ENCODE measurements at regions not wholly inside any gene's neighbourhood (a gene's known extent, or its start where the extent isn't known, plus 50 kb on each side); places are given as distances from the start of the nearest gene placed in this dataset.

DNA sequence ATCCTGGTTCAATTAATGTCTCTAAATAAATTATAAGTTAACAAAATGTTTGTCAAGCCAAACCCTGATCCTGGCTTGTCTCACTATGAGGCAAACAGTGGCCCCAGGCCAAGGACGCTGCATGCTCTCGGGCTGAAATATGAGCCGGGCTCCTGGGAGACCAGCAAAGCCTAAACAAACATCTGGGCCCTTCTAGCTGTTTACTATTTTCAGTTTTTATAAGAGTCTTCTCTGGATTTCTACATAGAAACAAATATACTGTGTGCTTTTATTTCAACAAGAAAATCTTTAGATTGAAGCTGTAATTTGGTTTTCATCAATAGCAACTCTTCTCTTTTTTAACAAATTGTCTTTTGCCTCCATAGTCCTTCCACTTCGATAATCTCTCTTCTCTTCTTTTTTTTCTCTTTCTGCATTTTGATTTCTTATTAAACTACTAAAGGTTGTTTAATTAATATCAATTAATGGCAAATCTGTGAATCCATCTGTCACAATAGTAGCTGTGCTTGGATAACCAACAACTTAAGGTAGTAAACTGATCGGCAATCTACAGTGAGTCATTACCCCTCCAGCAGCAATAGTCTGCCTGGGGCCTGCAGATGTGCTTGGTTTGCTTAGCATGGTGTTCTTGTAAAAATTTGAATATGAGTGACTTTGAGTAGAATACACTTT is 83.3 kb upstream of the DNAJC1 start (continued):
- TF ChIP-seq, protein P1, sequence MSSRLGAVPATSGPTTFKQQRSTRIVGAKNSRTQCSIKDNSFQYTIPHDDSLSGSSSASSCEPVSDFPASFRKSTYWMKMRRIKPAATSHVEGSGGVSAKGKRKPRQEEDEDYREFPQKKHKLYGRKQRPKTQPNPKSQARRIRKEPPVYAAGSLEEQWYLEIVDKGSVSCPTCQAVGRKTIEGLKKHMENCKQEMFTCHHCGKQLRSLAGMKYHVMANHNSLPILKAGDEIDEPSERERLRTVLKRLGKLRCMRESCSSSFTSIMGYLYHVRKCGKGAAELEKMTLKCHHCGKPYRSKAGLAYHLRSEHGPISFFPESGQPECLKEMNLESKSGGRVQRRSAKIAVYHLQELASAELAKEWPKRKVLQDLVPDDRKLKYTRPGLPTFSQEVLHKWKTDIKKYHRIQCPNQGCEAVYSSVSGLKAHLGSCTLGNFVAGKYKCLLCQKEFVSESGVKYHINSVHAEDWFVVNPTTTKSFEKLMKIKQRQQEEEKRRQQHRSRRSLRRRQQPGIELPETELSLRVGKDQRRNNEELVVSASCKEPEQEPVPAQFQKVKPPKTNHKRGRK (tag; IDR thresholded peaks at IDR 0.05), result no peak
- TF ChIP-seq, protein P2, sequence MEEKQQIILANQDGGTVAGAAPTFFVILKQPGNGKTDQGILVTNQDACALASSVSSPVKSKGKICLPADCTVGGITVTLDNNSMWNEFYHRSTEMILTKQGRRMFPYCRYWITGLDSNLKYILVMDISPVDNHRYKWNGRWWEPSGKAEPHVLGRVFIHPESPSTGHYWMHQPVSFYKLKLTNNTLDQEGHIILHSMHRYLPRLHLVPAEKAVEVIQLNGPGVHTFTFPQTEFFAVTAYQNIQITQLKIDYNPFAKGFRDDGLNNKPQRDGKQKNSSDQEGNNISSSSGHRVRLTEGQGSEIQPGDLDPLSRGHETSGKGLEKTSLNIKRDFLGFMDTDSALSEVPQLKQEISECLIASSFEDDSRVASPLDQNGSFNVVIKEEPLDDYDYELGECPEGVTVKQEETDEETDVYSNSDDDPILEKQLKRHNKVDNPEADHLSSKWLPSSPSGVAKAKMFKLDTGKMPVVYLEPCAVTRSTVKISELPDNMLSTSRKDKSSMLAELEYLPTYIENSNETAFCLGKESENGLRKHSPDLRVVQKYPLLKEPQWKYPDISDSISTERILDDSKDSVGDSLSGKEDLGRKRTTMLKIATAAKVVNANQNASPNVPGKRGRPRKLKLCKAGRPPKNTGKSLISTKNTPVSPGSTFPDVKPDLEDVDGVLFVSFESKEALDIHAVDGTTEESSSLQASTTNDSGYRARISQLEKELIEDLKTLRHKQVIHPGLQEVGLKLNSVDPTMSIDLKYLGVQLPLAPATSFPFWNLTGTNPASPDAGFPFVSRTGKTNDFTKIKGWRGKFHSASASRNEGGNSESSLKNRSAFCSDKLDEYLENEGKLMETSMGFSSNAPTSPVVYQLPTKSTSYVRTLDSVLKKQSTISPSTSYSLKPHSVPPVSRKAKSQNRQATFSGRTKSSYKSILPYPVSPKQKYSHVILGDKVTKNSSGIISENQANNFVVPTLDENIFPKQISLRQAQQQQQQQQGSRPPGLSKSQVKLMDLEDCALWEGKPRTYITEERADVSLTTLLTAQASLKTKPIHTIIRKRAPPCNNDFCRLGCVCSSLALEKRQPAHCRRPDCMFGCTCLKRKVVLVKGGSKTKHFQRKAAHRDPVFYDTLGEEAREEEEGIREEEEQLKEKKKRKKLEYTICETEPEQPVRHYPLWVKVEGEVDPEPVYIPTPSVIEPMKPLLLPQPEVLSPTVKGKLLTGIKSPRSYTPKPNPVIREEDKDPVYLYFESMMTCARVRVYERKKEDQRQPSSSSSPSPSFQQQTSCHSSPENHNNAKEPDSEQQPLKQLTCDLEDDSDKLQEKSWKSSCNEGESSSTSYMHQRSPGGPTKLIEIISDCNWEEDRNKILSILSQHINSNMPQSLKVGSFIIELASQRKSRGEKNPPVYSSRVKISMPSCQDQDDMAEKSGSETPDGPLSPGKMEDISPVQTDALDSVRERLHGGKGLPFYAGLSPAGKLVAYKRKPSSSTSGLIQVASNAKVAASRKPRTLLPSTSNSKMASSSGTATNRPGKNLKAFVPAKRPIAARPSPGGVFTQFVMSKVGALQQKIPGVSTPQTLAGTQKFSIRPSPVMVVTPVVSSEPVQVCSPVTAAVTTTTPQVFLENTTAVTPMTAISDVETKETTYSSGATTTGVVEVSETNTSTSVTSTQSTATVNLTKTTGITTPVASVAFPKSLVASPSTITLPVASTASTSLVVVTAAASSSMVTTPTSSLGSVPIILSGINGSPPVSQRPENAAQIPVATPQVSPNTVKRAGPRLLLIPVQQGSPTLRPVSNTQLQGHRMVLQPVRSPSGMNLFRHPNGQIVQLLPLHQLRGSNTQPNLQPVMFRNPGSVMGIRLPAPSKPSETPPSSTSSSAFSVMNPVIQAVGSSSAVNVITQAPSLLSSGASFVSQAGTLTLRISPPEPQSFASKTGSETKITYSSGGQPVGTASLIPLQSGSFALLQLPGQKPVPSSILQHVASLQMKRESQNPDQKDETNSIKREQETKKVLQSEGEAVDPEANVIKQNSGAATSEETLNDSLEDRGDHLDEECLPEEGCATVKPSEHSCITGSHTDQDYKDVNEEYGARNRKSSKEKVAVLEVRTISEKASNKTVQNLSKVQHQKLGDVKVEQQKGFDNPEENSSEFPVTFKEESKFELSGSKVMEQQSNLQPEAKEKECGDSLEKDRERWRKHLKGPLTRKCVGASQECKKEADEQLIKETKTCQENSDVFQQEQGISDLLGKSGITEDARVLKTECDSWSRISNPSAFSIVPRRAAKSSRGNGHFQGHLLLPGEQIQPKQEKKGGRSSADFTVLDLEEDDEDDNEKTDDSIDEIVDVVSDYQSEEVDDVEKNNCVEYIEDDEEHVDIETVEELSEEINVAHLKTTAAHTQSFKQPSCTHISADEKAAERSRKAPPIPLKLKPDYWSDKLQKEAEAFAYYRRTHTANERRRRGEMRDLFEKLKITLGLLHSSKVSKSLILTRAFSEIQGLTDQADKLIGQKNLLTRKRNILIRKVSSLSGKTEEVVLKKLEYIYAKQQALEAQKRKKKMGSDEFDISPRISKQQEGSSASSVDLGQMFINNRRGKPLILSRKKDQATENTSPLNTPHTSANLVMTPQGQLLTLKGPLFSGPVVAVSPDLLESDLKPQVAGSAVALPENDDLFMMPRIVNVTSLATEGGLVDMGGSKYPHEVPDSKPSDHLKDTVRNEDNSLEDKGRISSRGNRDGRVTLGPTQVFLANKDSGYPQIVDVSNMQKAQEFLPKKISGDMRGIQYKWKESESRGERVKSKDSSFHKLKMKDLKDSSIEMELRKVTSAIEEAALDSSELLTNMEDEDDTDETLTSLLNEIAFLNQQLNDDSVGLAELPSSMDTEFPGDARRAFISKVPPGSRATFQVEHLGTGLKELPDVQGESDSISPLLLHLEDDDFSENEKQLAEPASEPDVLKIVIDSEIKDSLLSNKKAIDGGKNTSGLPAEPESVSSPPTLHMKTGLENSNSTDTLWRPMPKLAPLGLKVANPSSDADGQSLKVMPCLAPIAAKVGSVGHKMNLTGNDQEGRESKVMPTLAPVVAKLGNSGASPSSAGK (IDR thresholded peaks at IDR 0.05), result 0 out of 2 replicates have a peak, but pooled peaks have one; percentile 16
- TF ChIP-seq TAF1 (IDR thresholded peaks at IDR 0.05; ENCODE audit: control insufficient read depth, extremely low read depth, insufficient read depth, low read length, severe bottlenecking) (no peak), ESRRB (CRISPR knock-in tag; IDR thresholded peaks at IDR 0.05; ENCODE audit: borderline replicate concordance) (no peak), CREB1 (IDR thresholded peaks at IDR 0.05) (no peak), CREB1 (CRISPR knock-in tag; IDR thresholded peaks at IDR 0.05) (no peak), MYC (IDR thresholded peaks at IDR 0.05; ENCODE audit: low read depth, low read length) (0 out of 2 replicates have a peak, but pooled peaks have one; percentile 18), MYC (CRISPR knock-in tag; IDR thresholded peaks at IDR 0.05; ENCODE audit: borderline replicate concordance, low read depth) (no peak), ZNF583 (CRISPR knock-in tag; IDR thresholded peaks at IDR 0.05) (no peak), HOXB6 (CRISPR knock-in tag; IDR thresholded peaks at IDR 0.05; ENCODE audit: borderline replicate concordance) (no peak), ZNF239 (CRISPR knock-in tag; IDR thresholded peaks at IDR 0.05) (no peak)
- TF ChIP-seq, protein P3, sequence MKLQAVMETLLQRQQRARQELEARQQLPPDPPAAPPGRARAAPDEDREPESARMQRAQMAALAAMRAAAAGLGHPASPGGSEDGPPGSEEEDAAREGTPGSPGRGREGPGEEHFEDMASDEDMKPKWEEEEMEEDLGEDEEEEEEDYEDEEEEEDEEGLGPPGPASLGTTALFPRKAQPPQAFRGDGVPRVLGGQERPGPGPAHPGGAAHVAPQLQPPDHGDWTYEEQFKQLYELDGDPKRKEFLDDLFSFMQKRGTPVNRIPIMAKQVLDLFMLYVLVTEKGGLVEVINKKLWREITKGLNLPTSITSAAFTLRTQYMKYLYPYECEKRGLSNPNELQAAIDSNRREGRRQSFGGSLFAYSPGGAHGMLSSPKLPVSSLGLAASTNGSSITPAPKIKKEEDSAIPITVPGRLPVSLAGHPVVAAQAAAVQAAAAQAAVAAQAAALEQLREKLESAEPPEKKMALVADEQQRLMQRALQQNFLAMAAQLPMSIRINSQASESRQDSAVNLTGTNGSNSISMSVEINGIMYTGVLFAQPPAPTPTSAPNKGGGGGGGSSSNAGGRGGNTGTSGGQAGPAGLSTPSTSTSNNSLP (IDR thresholded peaks at IDR 0.05; ENCODE audit: borderline replicate concordance, low read depth, low read length), result no peak
